Nephron (organoid): ENCODE measurements at regions not wholly inside any gene's neighbourhood (a gene's known extent, or its start where the extent isn't known, plus 50 kb on each side); places are given as distances from the start of the nearest gene placed in this dataset.
A peak's percentile ranks its signal among the peaks of the same experiment; 100 is the strongest.

Source experiments
- H3K27ac Mint-ChIP-seq, 3 experiments: 2 replicates each; pipeline ENCODE4 v1.8.0; 2020; ENCODE audit warnings: mixed read lengths in 3 of 3, mild to moderate bottlenecking in 2 of 3, moderate library complexity in 1 of 3
- H3K27me3 Mint-ChIP-seq: 2 replicates; pipeline ENCODE4 v1.8.0; 2021; ENCODE audit warnings: low read depth, mild to moderate bottlenecking, moderate library complexity, mixed read lengths
- H3K36me3 Mint-ChIP-seq: 2 replicates; pipeline ENCODE4 v1.8.0; 2020; ENCODE audit warnings: low read depth, mixed read lengths
- H3K4me1 Mint-ChIP-seq: 2 replicates; pipeline ENCODE4 v1.8.0; 2020; ENCODE audit warnings: mixed read lengths
- H3K4me3 Mint-ChIP-seq, 3 experiments: 2 replicates each; pipeline ENCODE4 v1.8.0; 2020; ENCODE audit warnings: mild to moderate bottlenecking in 3 of 3, mixed read lengths in 3 of 3, moderate library complexity in 2 of 3
- H3K9me3 Mint-ChIP-seq: 2 replicates; pipeline ENCODE4 v1.8.0; 2020; ENCODE audit warnings: mixed read lengths
- CTCF ChIP-seq, 3 experiments: fragments of 200-600 bp; sonication (generic); IDR thresholded peaks; one replicate each; pipeline ENCODE4 v1.5.0; 2021; ENCODE audit warnings: antibody characterized with exemption in 3 of 3; ENCODE audit not compliant: unreplicated experiment in 3 of 3

GRCh38 chr6:169863710-169864109 lies 112.3 kb downstream of the ERMARD start:
- no peak overlapping the region for H3K4me3 Mint-ChIP-seq
- no peaks in the 10 kb centered on the region for H3K9me3 Mint-ChIP-seq
- no peaks in the 10 kb centered on the region for H3K36me3 Mint-ChIP-seq
- no peaks in the 10 kb centered on the region for H3K27me3 Mint-ChIP-seq
- H3K4me1 Mint-ChIP-seq: peaks cover 6% of the 10 kb centered on the region
- no peak for TF ChIP-seq CTCF (IDR thresholded peaks at IDR 0.05; ENCODE audit: unreplicated experiment in 3 of 3)
- peak overlapping the region in 1 of 3 experiments; percentile 11 for H3K27ac Mint-ChIP-seq

- no peak overlapping the region for H3K4me3 Mint-ChIP-seq
- no peaks in the 10 kb centered on the region for H3K36me3 Mint-ChIP-seq
- H3K4me1 Mint-ChIP-seq: peaks cover 6% of the 10 kb centered on the region
- TF ChIP-seq CTCF (IDR thresholded peaks at IDR 0.05; ENCODE audit: unreplicated experiment in 3 of 3): no peak
- no peaks in the 10 kb centered on the region for H3K9me3 Mint-ChIP-seq
- H3K27me3 Mint-ChIP-seq: no peaks in the 10 kb centered on the region
- H3K27ac Mint-ChIP-seq: peak overlapping the region in 2 of 3 experiments; percentile 79 to 87
Measured at GRCh38 chr6:169862892-169863525, 111.6 kb downstream of the ERMARD start.

- Mint-ChIP-seq H3K27me3 (no peaks in the 10 kb centered on the region), H3K36me3 (peaks cover 2% of the 10 kb centered on the region), H3K4me3 (no peak overlapping the region), H3K4me1 (peaks cover 6% of the 10 kb centered on the region), H3K27ac (peak overlapping the region; percentile 55 to 87 (median 79)), H3K9me3 (peaks cover 5% of the 10 kb centered on the region)
- no peak for TF ChIP-seq CTCF (IDR thresholded peaks at IDR 0.05; ENCODE audit: unreplicated experiment in 3 of 3)
Measured at GRCh38 chr6:169862043-169862891, 110.8 kb downstream of the ERMARD start.

GRCh38 chr6:169861431-169862042 lies 110.1 kb downstream of the ERMARD start:
- Mint-ChIP-seq H3K27ac (peak overlapping the region; percentile 55 to 87 (median 79)), H3K36me3 (peaks cover 5% of the 10 kb centered on the region), H3K9me3 (peaks cover 9% of the 10 kb centered on the region), H3K27me3 (no peaks in the 10 kb centered on the region), H3K4me1 (peaks cover 6% of the 10 kb centered on the region), H3K4me3 (no peak overlapping the region)
- no peak for TF ChIP-seq CTCF (IDR thresholded peaks at IDR 0.05; ENCODE audit: unreplicated experiment in 3 of 3)

GRCh38 chr6:169859978-169860703 lies 108.7 kb downstream of the ERMARD start:
- no peak overlapping the region for H3K4me3 Mint-ChIP-seq
- peaks cover 9% of the 10 kb centered on the region for H3K9me3 Mint-ChIP-seq
- no peaks in the 10 kb centered on the region for H3K27me3 Mint-ChIP-seq
- TF ChIP-seq CTCF (IDR thresholded peaks at IDR 0.05; ENCODE audit: unreplicated experiment in 3 of 3): no peak
- H3K36me3 Mint-ChIP-seq: peaks cover 5% of the 10 kb centered on the region
- H3K27ac Mint-ChIP-seq: no peak overlapping the region
- H3K4me1 Mint-ChIP-seq: peaks cover 6% of the 10 kb centered on the region
